ENCODE measurements at regions not wholly inside any gene's neighbourhood (a gene's known extent, or its start where the extent isn't known, plus 50 kb on each side); places are given as distances from the start of the nearest gene placed in this dataset.

DNA sequence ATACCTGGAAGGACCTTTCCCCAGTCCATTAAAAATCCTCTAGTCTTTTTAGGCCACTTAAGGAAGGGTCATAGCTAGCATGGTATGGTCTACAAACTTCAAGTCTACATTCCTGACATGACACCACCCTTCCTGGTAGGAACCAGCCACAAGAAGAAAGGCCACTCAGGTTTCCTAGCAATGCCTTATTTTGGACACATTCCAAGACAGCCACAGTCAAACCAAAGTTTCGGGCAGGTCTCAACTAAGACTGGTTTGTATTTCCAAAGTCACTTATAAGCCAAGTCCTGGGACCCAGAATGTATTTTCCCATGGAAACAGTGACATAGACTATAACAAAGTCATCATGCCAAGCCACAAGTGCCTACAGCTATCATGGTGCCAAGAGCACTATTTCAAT is 50.6 kb upstream of the SLC44A3 start:
- peaks cover 10% of the 10 kb centered on the region for H3K9me3 Mint-ChIP-seq (ENCODE audit: unreplicated experiment)
- no peak overlapping the region for H3K27ac Mint-ChIP-seq (ENCODE audit: unreplicated experiment)

DNA sequence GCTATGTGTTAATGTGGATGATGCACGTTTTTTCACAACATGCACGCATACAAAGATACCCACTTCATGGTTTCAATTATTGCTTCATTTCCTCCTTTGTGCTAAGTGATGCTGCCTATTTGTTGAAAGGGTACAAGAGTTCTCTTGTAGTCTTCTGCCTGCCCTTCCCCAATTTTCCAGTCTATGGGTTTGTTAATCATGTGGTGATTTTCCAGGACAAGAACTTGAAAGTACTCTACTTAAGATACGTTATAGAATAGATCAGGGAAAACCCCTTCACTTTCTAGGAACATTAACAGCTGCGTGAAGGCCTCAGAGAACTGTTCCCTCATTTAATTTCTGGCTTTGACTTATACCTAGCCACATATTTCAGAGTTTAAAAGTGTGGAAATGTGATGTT is 52.1 kb upstream of the SLC44A3 start:
- Mint-ChIP-seq H3K9me3 (ENCODE audit: unreplicated experiment) (peaks cover 11% of the 10 kb centered on the region), H3K27me3 (ENCODE audit: unreplicated experiment) (no peaks in the 10 kb centered on the region), H3K4me3 (ENCODE audit: unreplicated experiment) (no peak overlapping the region), H3K36me3 (ENCODE audit: unreplicated experiment) (peaks cover 6% of the 10 kb centered on the region), H3K4me1 (ENCODE audit: unreplicated experiment) (peaks cover 3% of the 10 kb centered on the region), H3K27ac (ENCODE audit: unreplicated experiment) (no peak overlapping the region)
- TF ChIP-seq, protein P1, sequence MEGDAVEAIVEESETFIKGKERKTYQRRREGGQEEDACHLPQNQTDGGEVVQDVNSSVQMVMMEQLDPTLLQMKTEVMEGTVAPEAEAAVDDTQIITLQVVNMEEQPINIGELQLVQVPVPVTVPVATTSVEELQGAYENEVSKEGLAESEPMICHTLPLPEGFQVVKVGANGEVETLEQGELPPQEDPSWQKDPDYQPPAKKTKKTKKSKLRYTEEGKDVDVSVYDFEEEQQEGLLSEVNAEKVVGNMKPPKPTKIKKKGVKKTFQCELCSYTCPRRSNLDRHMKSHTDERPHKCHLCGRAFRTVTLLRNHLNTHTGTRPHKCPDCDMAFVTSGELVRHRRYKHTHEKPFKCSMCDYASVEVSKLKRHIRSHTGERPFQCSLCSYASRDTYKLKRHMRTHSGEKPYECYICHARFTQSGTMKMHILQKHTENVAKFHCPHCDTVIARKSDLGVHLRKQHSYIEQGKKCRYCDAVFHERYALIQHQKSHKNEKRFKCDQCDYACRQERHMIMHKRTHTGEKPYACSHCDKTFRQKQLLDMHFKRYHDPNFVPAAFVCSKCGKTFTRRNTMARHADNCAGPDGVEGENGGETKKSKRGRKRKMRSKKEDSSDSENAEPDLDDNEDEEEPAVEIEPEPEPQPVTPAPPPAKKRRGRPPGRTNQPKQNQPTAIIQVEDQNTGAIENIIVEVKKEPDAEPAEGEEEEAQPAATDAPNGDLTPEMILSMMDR (IDR thresholded peaks at IDR 0.05), result no peak
- DNase-seq (ENCODE audit: extremely low spot score, unreplicated experiment), result no peak

More for the DNA sequence above, 50.6 kb upstream of the SLC44A3 start:
- Mint-ChIP-seq H3K4me3 (ENCODE audit: unreplicated experiment) (no peak overlapping the region), H3K36me3 (ENCODE audit: unreplicated experiment) (peaks cover 2% of the 10 kb centered on the region), H3K27me3 (ENCODE audit: unreplicated experiment) (no peaks in the 10 kb centered on the region), H3K4me1 (ENCODE audit: unreplicated experiment) (peaks cover 18% of the 10 kb centered on the region)
- DNase-seq (ENCODE audit: extremely low spot score, unreplicated experiment), result no peak
- TF ChIP-seq, protein P1 (IDR thresholded peaks at IDR 0.05), result no peak

DNA sequence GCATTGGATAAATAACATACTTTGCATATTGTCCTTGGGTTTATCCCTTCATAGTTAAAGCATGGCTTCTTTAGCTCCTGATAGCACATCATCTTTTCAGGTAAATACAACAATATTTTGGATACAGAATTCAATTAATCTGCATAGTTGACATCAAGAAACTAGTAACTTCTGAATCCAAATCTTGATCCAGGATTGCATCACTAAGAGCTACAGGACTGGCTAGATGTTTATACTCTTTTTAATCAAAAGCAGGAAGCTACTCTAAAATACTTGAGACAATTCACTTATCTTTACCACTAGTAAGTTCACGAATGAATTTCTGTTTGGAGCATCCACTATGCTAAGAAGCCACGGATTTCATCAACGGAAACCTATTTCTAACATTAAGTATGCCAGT is 54.2 kb upstream of the SLC44A3 start:
- no peaks in the 10 kb centered on the region for H3K4me1 Mint-ChIP-seq (ENCODE audit: unreplicated experiment)
- H3K36me3 Mint-ChIP-seq (ENCODE audit: unreplicated experiment), result peaks cover 6% of the 10 kb centered on the region
- TF ChIP-seq, protein P1 (IDR thresholded peaks at IDR 0.05), result no peak
- no peak for DNase-seq (ENCODE audit: extremely low spot score, unreplicated experiment)
- no peak overlapping the region for H3K27ac Mint-ChIP-seq (ENCODE audit: unreplicated experiment)
- peaks cover 11% of the 10 kb centered on the region for H3K27me3 Mint-ChIP-seq (ENCODE audit: unreplicated experiment)
- no peak overlapping the region for H3K4me3 Mint-ChIP-seq (ENCODE audit: unreplicated experiment)
- peaks cover 11% of the 10 kb centered on the region for H3K9me3 Mint-ChIP-seq (ENCODE audit: unreplicated experiment)

DNA sequence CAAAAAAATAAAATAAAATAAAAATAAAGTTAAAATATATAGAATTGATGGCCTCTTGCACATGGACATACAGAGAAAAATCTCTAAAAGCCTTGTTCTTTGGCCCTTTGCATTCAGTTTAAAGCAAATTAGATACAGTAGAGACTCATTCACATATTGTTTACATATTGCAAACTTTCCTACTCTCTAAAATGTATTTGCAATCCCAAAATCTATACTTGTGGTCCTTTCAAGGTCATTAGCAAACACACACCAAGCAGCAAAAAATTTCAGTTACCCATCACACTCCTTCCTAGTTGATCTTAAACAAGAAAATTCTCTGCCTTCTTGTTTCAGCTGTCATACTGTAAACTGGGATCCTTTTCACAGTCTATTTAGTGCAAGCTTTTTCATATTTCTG is 61.0 kb upstream of the SLC44A3 start:
- peaks cover 11% of the 10 kb centered on the region for H3K27me3 Mint-ChIP-seq (ENCODE audit: unreplicated experiment)
- peaks cover 37% of the 10 kb centered on the region for H3K4me1 Mint-ChIP-seq (ENCODE audit: unreplicated experiment)
- DNase-seq (ENCODE audit: extremely low spot score, unreplicated experiment), result no peak
- TF ChIP-seq, protein P1 (IDR thresholded peaks at IDR 0.05), result no peak
- H3K4me3 Mint-ChIP-seq (ENCODE audit: unreplicated experiment), result no peak overlapping the region
- H3K36me3 Mint-ChIP-seq (ENCODE audit: unreplicated experiment), result peaks cover 6% of the 10 kb centered on the region
- peaks cover 6% of the 10 kb centered on the region for H3K9me3 Mint-ChIP-seq (ENCODE audit: unreplicated experiment)
- no peak overlapping the region for H3K27ac Mint-ChIP-seq (ENCODE audit: unreplicated experiment)

DNA sequence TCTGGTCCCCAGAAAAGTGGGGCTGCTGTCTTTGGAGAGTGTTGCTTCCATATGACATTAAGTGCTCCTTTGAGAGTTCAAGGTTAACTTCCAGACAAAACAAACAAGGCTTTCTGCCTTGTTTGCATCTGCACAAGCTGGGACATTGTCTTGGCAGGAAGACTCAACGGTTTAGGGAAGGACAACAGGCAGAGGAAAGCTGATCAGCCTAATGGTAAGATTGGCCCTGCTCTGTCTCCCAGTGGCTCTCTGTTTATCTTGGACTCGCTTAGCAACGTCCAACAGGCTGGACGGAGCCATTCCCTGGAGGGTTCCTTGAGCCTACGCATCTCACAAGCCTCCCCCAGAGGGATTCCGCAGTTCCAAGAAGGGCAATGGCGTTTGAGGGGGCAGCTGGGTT is 62.2 kb upstream of the SLC44A3 start:
- Mint-ChIP-seq H3K9me3 (ENCODE audit: unreplicated experiment) (peaks cover 6% of the 10 kb centered on the region), H3K27ac (ENCODE audit: unreplicated experiment) (peak overlapping the region; percentile 77), H3K4me1 (ENCODE audit: unreplicated experiment) (peaks cover 44% of the 10 kb centered on the region), H3K36me3 (ENCODE audit: unreplicated experiment) (peaks cover 2% of the 10 kb centered on the region), H3K27me3 (ENCODE audit: unreplicated experiment) (peaks cover 11% of the 10 kb centered on the region), H3K4me3 (ENCODE audit: unreplicated experiment) (no peak overlapping the region)
- TF ChIP-seq, protein P1 (IDR thresholded peaks at IDR 0.05), result no peak
- peak; percentile 75 for DNase-seq (ENCODE audit: extremely low spot score, unreplicated experiment)

Data from osteocyte (in vitro differentiated cells).